ENCODE measurements at regions not wholly inside any gene's neighbourhood (a gene's known extent, or its start where the extent isn't known, plus 50 kb on each side); places are given as distances from the start of the nearest gene placed in this dataset.

GRCh38 chr2:192246297-192246696, 51.6 kb upstream of the TMEFF2 start:
- no peak overlapping the region for H3K4me3 ChIP-seq (ENCODE audit: low read depth, low read length, poor library complexity, severe bottlenecking)
- peaks cover under 1% of the 10 kb centered on the region for H3K4me1 ChIP-seq (ENCODE audit: insufficient read depth, low read length, poor library complexity, severe bottlenecking)
- no peaks in the 10 kb centered on the region for H3K27me3 ChIP-seq (replicated peaks; ENCODE audit: insufficient read depth, low read depth, low read length, poor library complexity)
- intact Hi-C loops (cut with micrococcal nuclease; ENCODE audit: unreplicated experiment), result no loop called here
- no peak overlapping the region for H3K27ac ChIP-seq (ENCODE audit: low read depth, low read length, poor library complexity, severe bottlenecking)
- no peak for TF ChIP-seq CTCF (conservative IDR thresholded peaks at IDR 0.05; ENCODE audit: low read depth, low read length)
- TF ChIP-seq EZH2 (IDR thresholded peaks at IDR 0.05; ENCODE audit: borderline replicate concordance, low read depth, low read length, poor library complexity, severe bottlenecking), result no peak
- no TSS peak for BruUV-seq (replicated peaks)
- H3K9me3 ChIP-seq (ENCODE audit: low read depth, low read length, poor library complexity, severe bottlenecking), result no peaks in the 10 kb centered on the region
- no peaks in the 10 kb centered on the region for H3K36me3 ChIP-seq (ENCODE audit: insufficient read depth, low read length, poor library complexity, severe bottlenecking)
- ChIA-PET POLR2A (ENCODE audit: low non-redundant PET) (no interaction called here), CTCF (no interaction called here)
- no peak for DNase-seq (ENCODE audit: low spot score)

- BruUV-seq (replicated peaks), result no TSS peak
Measured at GRCh38 chr2:192245329-192245728, 50.6 kb upstream of the TMEFF2 start.

More at GRCh38 chr2:192245329-192245728, 50.6 kb upstream of the TMEFF2 start:
- no peak for DNase-seq (ENCODE audit: low spot score)
- ChIA-PET CTCF (no interaction called here), POLR2A (ENCODE audit: low non-redundant PET) (interaction anchor here (0.6 kb wide), 1 partner anchor 239 kb away, joined by 10 read pairs; no protein-coding TSS in a partner anchor)
- Histone ChIP-seq H3K4me1 (ENCODE audit: insufficient read depth, low read length, poor library complexity, severe bottlenecking) (no peaks in the 10 kb centered on the region), H3K27me3 (replicated peaks; ENCODE audit: insufficient read depth, low read depth, low read length, poor library complexity) (no peaks in the 10 kb centered on the region), H3K36me3 (ENCODE audit: insufficient read depth, low read length, poor library complexity, severe bottlenecking) (no peaks in the 10 kb centered on the region), H3K9me3 (ENCODE audit: low read depth, low read length, poor library complexity, severe bottlenecking) (no peaks in the 10 kb centered on the region), H3K27ac (ENCODE audit: low read depth, low read length, poor library complexity, severe bottlenecking) (no peak overlapping the region), H3K4me3 (ENCODE audit: low read depth, low read length, poor library complexity, severe bottlenecking) (no peak overlapping the region)
- TF ChIP-seq CTCF (conservative IDR thresholded peaks at IDR 0.05; ENCODE audit: low read depth, low read length) (no peak), EZH2 (IDR thresholded peaks at IDR 0.05; ENCODE audit: borderline replicate concordance, low read depth, low read length, poor library complexity, severe bottlenecking) (no peak)
- intact Hi-C loops (cut with micrococcal nuclease; ENCODE audit: unreplicated experiment), result no loop called here
